ENCODE measurements at regions not wholly inside any gene's neighbourhood (a gene's known extent, or its start where the extent isn't known, plus 50 kb on each side); places are given as distances from the start of the nearest gene placed in this dataset.

- DNase-seq (ENCODE audit: low spot score) = no peak
- in situ Hi-C loops (cut with MboI; ENCODE audit: low pct_unique_long_range_greater_than_20kb, low sequenced_read_pairs, unreplicated experiment) = no loop called here
- TF ChIP-seq, protein P1, sequence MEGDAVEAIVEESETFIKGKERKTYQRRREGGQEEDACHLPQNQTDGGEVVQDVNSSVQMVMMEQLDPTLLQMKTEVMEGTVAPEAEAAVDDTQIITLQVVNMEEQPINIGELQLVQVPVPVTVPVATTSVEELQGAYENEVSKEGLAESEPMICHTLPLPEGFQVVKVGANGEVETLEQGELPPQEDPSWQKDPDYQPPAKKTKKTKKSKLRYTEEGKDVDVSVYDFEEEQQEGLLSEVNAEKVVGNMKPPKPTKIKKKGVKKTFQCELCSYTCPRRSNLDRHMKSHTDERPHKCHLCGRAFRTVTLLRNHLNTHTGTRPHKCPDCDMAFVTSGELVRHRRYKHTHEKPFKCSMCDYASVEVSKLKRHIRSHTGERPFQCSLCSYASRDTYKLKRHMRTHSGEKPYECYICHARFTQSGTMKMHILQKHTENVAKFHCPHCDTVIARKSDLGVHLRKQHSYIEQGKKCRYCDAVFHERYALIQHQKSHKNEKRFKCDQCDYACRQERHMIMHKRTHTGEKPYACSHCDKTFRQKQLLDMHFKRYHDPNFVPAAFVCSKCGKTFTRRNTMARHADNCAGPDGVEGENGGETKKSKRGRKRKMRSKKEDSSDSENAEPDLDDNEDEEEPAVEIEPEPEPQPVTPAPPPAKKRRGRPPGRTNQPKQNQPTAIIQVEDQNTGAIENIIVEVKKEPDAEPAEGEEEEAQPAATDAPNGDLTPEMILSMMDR (IDR thresholded peaks at IDR 0.05; ENCODE audit: extremely low read depth, insufficient read depth, missing control alignments) = peak; percentile 16
Measured at GRCh38 chr13:68261105-68261504, 1031.0 kb upstream of the PCDH9 start.

- TF ChIP-seq, protein P1 (IDR thresholded peaks at IDR 0.05; ENCODE audit: extremely low read depth, insufficient read depth, missing control alignments) = no peak
- in situ Hi-C loops (cut with MboI; ENCODE audit: low pct_unique_long_range_greater_than_20kb, low sequenced_read_pairs, unreplicated experiment) = no loop called here
- no peak for DNase-seq (ENCODE audit: low spot score)
Measured at GRCh38 chr13:68257111-68257842, 1027.1 kb upstream of the PCDH9 start.

GRCh38 chr13:68254151-68254550 is 1024.0 kb upstream of the PCDH9 start:
- in situ Hi-C loops (cut with MboI; ENCODE audit: low pct_unique_long_range_greater_than_20kb, low sequenced_read_pairs, unreplicated experiment) = no loop called here
- TF ChIP-seq, protein P1 (IDR thresholded peaks at IDR 0.05; ENCODE audit: extremely low read depth, insufficient read depth, missing control alignments) = no peak
- DNase-seq (ENCODE audit: low spot score) = no peak

GRCh38 chr13:68234274-68234673 is 1004.1 kb upstream of the PCDH9 start:
- TF ChIP-seq, protein P1 (IDR thresholded peaks at IDR 0.05; ENCODE audit: extremely low read depth, insufficient read depth, missing control alignments) = no peak
- no peak for DNase-seq (ENCODE audit: low spot score)

GRCh38 chr13:68232351-68233130 is 1002.4 kb upstream of the PCDH9 start:
- in situ Hi-C loops (cut with MboI; ENCODE audit: low pct_unique_long_range_greater_than_20kb, low sequenced_read_pairs, unreplicated experiment) = no loop called here
- TF ChIP-seq, protein P1 (IDR thresholded peaks at IDR 0.05; ENCODE audit: extremely low read depth, insufficient read depth, missing control alignments) = no peak
- DNase-seq (ENCODE audit: low spot score) = no peak

More at GRCh38 chr13:68234274-68234673, 1004.1 kb upstream of the PCDH9 start:
- in situ Hi-C loops (cut with MboI; ENCODE audit: low pct_unique_long_range_greater_than_20kb, low sequenced_read_pairs, unreplicated experiment) = no loop called here

DNA sequence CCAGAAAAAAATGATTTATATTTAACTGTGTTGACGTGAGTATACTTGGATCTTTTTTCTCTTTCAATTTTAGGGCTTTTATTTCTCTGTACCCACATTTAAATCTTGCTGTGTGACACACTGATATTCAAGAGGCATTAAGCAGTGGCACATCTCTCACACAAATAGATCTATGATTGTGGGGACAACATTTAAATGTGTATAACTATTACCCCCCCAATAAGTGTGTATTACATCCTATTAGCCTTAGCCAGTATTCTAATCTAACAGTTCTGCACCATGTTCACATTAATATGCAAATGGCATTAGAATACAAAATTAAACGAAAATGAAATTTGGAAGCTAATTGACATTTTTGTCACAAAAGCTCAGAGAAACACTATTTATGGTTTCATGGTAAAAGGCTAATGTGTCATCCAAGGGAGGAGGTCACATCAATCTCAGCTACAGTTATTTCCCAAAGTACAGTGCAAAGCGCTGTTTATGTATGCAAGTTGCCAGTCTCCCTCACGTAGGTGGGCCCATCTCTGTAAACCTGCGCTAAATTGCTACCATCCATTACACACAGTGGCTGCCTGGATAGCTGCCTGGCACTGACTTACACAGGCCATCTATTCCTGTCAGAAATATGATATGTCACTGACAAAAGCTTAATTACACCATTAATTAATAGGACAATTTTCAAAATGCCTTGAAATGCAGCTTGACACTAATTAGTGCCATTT is 984.7 kb upstream of the PCDH9 start:
- in situ Hi-C loops (cut with MboI; ENCODE audit: low pct_unique_long_range_greater_than_20kb, low sequenced_read_pairs, unreplicated experiment) = no loop called here
- TF ChIP-seq, protein P1 (IDR thresholded peaks at IDR 0.05; ENCODE audit: extremely low read depth, insufficient read depth, missing control alignments) = no peak
- no peak for DNase-seq (ENCODE audit: low spot score)

All from GM13977 (cell line).